Adipocyte (in vitro differentiated cells): ENCODE measurements at regions not wholly inside any gene's neighbourhood (a gene's known extent, or its start where the extent isn't known, plus 50 kb on each side); places are given as distances from the start of the nearest gene placed in this dataset.
"Not testable (repeated sequence)": the region's sequence is repeated elsewhere in the genome, so short reads cannot be mapped to it uniquely, and the experiment has no call there.

Experiments used
- DNase-seq: peaks from one replicate; pipeline ENCODE4 v3.0.0-alpha.2; 2015; ENCODE audit warnings: low read depth
- H3K27me3 ChIP-seq: replicated peaks from 2 replicates; pipeline ENCODE4 v1.7.0; 2013; ENCODE audit warnings: mild to moderate bottlenecking, low read length, moderate library complexity; ENCODE audit not compliant: control insufficient read depth, insufficient read depth
- H3K36me3 ChIP-seq: 2 replicates; pipeline ENCODE4 v1.7.0; 2013; ENCODE audit warnings: low read length, mild to moderate bottlenecking, moderate library complexity; ENCODE audit not compliant: control insufficient read depth, insufficient read depth, severe bottlenecking
- H3K4me1 ChIP-seq: 2 replicates; pipeline ENCODE4 v1.7.0; 2013; ENCODE audit warnings: mild to moderate bottlenecking, low read length, moderate library complexity; ENCODE audit not compliant: control insufficient read depth, insufficient read depth
- H3K4me3 ChIP-seq: 2 replicates; pipeline ENCODE4 v1.7.0; 2013; ENCODE audit warnings: mild to moderate bottlenecking, low read length, moderate library complexity
- H3K9ac ChIP-seq: 2 replicates; pipeline ENCODE4 v1.7.0; 2013; ENCODE audit warnings: mild to moderate bottlenecking, low read length, moderate library complexity
- H3K9me3 ChIP-seq: 2 replicates; pipeline ENCODE4 v1.7.0; 2013; ENCODE audit warnings: mild to moderate bottlenecking, low read length, moderate library complexity; ENCODE audit not compliant: control insufficient read depth

DNA sequence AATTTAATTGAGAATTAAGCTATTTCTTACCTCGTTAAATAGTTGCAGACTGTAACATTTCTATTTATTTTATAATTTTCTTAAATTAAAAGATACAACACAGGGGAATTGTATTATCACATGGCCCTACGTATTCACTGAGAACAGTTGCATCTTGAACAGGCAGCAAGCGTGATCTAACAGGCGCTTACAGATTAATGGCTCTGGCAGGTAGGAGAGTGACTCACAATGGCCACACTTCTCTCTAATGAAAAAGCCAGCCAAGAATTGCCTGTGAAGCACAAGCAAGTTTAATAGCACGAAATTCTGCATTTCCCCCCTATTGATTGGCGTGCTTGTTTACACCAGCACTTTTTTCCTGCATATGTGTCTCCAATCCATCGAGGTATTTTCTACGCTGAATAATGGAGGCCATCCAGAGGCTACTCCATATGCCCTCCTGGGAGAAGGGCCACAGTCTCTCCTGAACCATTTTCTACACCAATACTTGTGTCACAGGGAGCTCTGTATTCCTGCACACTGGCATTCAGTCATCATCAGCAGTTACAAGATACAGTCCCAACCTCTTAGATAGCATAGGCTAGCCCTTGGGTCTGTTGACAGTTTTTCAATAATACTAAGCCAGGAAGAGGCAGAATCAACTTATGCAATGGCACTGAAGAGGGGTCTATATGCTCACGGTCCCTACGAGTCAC lies 150.6 kb upstream of the PLD5 start:
- H3K4me3 ChIP-seq = no peak overlapping the region
- no peaks in the 10 kb centered on the region for H3K36me3 ChIP-seq
- no peaks in the 10 kb centered on the region for H3K9me3 ChIP-seq
- no peaks in the 10 kb centered on the region for H3K27me3 ChIP-seq
- H3K4me1 ChIP-seq = no peaks in the 10 kb centered on the region
- H3K9ac ChIP-seq = no peak overlapping the region
- no peak for DNase-seq

- no peaks in the 10 kb centered on the region for H3K4me1 ChIP-seq
- H3K36me3 ChIP-seq = no peaks in the 10 kb centered on the region
- H3K4me3 ChIP-seq = no peak overlapping the region
- no peak overlapping the region for H3K9ac ChIP-seq
- no peaks in the 10 kb centered on the region for H3K27me3 ChIP-seq
- no peaks in the 10 kb centered on the region for H3K9me3 ChIP-seq
- no peak for DNase-seq
These were observed 149.2 kb upstream of the PLD5 start for GRCh38 chr1:242673652-242674051.

DNA sequence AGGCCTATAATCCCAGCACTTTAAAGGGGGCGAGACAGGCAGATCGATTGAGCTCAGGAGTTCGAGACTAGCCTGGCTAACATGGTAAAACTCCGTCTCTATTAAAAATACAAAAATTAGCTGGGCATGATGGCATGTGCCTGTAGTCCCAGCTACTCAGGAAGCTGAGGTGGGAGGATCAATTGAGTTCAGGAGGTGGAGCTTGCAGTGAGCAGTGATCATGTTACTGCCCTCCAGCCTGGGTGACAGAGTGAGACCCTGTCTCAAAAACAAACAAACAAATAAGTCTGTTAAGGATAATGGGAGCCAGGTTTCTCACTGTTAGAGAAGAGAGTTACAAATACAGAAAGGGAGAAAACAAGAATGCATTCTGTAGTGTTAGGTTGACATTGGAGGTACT lies 148.7 kb upstream of the PLD5 start:
- not testable (repeated sequence) for H3K36me3 ChIP-seq, H3K4me1 ChIP-seq, DNase-seq, H3K9me3 ChIP-seq, H3K9ac ChIP-seq, H3K4me3 ChIP-seq, H3K27me3 ChIP-seq

GRCh38 chr1:242670019-242670418 lies 145.5 kb upstream of the PLD5 start:
- no peaks in the 10 kb centered on the region for H3K27me3 ChIP-seq
- no peaks in the 10 kb centered on the region for H3K36me3 ChIP-seq
- no peaks in the 10 kb centered on the region for H3K4me1 ChIP-seq
- no peak for DNase-seq
- no peaks in the 10 kb centered on the region for H3K9me3 ChIP-seq
- no peak overlapping the region for H3K4me3 ChIP-seq
- no peak overlapping the region for H3K9ac ChIP-seq

DNA sequence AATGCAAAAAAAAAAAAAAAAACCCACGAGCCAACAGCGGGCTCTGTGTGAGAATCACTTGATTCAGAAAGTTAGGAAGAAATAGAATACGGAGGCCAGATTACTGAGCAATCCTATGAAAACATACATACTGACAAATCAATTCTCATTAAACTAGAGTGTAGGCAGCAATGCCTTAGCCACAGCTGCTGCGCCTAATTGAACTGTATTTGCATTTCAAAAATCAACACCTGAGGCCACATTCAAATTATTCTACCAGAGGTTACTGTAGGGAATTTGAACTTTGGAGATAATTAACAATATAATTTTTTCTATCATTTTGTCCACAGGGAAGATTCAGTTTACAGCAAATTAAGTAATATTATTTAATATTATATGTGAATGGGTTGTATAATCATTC lies 138.4 kb upstream of the PLD5 start:
- H3K9ac ChIP-seq = no peak overlapping the region
- H3K36me3 ChIP-seq = no peaks in the 10 kb centered on the region
- H3K27me3 ChIP-seq = no peaks in the 10 kb centered on the region
- H3K4me1 ChIP-seq = no peaks in the 10 kb centered on the region
- no peaks in the 10 kb centered on the region for H3K9me3 ChIP-seq
- DNase-seq = no peak
- no peak overlapping the region for H3K4me3 ChIP-seq

DNA sequence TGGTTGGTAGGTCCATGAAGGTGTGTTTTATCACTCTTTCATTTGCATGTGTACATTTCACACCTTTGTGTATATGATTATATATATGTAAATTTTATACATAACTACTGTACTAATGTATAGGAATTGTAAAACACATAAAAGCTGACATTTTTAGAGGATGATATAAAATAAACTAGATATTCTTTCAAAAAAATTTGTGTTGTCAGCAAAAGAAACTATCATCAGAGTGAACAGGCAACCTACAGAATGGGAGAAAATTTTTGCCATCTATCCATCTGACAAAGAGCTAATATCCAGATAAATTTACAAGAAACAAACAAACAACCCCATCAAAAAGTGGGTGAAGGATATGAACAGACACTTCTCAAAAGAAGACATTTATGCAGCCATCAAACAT lies 129.3 kb upstream of the PLD5 start:
- H3K27me3 ChIP-seq, H3K36me3 ChIP-seq, H3K4me3 ChIP-seq, H3K9me3 ChIP-seq, H3K9ac ChIP-seq, H3K4me1 ChIP-seq, DNase-seq: not testable (repeated sequence)

DNA sequence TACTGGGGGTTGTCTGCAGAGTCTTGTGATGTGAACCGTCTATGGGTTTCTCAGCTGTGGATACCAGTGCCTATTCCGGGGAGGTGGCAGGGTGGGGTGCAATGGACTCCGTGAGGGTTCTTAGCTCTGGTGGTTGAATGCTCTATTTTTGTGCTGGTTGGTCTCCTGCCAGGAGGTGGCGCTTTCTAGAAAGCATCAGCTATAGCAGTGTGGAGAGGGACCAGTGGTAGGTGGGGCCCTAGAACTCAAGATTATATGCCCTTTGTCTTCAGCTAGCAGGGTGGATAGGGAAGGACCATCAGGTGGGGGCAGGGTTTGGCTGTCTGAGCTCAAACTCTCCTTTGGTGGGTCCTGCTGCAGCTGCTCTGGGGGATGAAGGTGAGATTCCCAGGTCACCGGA lies 127.3 kb upstream of the PLD5 start:
- no peak for DNase-seq
- H3K4me1 ChIP-seq = no peaks in the 10 kb centered on the region
- no peaks in the 10 kb centered on the region for H3K36me3 ChIP-seq
- no peak overlapping the region for H3K4me3 ChIP-seq
- H3K9ac ChIP-seq = no peak overlapping the region
- no peaks in the 10 kb centered on the region for H3K9me3 ChIP-seq
- no peaks in the 10 kb centered on the region for H3K27me3 ChIP-seq

- Histone ChIP-seq H3K27me3 (no peaks in the 10 kb centered on the region), H3K4me3 (no peak overlapping the region), H3K4me1 (no peaks in the 10 kb centered on the region), H3K9me3 (no peaks in the 10 kb centered on the region), H3K9ac (no peak overlapping the region), H3K36me3 (no peaks in the 10 kb centered on the region)
- no peak for DNase-seq
These were observed 117.0 kb upstream of the PLD5 start for GRCh38 chr1:242641461-242641860.

- Histone ChIP-seq H3K36me3 (no peaks in the 10 kb centered on the region), H3K27me3 (no peaks in the 10 kb centered on the region), H3K9me3 (no peaks in the 10 kb centered on the region), H3K4me3 (no peak overlapping the region), H3K4me1 (no peaks in the 10 kb centered on the region), H3K9ac (no peak overlapping the region)
- DNase-seq = no peak
These were observed 114.6 kb upstream of the PLD5 start for GRCh38 chr1:242639104-242639503.

DNA sequence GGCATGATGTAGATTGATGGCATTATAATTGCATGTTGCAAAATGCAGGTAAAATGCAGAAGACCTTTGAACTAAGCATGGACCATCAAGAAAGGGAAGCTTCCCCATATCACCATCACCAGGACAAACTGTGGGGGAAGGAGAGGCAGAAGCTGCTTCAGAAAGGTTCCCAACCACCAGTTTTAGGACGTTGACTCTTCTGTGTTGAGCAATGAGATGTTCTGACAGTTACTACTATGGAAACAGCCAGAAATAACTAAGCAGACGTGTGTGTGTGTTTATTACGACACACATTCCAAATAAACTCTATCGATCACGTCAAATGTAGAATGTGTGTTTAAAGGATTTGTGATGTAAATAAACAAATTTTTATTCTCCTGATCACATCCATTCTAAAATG lies 110.2 kb upstream of the PLD5 start:
- H3K9me3 ChIP-seq = peaks cover 3% of the 10 kb centered on the region
- no peak for DNase-seq
- no peaks in the 10 kb centered on the region for H3K27me3 ChIP-seq
- no peaks in the 10 kb centered on the region for H3K36me3 ChIP-seq
- H3K9ac ChIP-seq = no peak overlapping the region
- H3K4me1 ChIP-seq = no peaks in the 10 kb centered on the region
- no peak overlapping the region for H3K4me3 ChIP-seq

- H3K9ac ChIP-seq = no peak overlapping the region
- H3K27me3 ChIP-seq = no peaks in the 10 kb centered on the region
- no peak overlapping the region for H3K4me3 ChIP-seq
- no peak for DNase-seq
- no peaks in the 10 kb centered on the region for H3K4me1 ChIP-seq
- H3K9me3 ChIP-seq = peaks cover 3% of the 10 kb centered on the region
- no peaks in the 10 kb centered on the region for H3K36me3 ChIP-seq
These were observed 104.9 kb upstream of the PLD5 start for GRCh38 chr1:242629396-242629795.

DNA sequence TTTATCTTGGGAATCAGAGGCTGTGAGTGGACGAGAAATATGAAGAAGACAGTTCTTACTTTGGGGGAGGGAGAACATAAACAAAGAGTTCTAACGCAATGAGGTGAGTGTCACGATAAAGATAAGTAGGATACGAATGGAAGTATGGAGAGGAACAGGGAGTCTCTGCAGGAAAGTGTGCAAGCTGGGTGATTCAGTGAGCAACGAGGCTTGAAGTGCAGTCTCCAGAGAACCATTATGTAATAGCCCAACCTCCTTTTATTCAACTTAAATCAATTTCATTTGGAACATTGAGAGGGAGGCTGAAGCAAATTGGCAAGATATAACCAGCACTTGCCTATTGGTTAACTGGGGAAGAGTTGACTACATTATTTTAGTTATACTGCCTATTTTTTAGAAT lies 99.3 kb upstream of the PLD5 start:
- H3K27me3 ChIP-seq = no peaks in the 10 kb centered on the region
- no peak overlapping the region for H3K9ac ChIP-seq
- H3K4me3 ChIP-seq = no peak overlapping the region
- no peaks in the 10 kb centered on the region for H3K9me3 ChIP-seq
- no peaks in the 10 kb centered on the region for H3K4me1 ChIP-seq
- no peaks in the 10 kb centered on the region for H3K36me3 ChIP-seq
- no peak for DNase-seq
